GM12865 (cell line): ENCODE measurements at regions not wholly inside any gene's neighbourhood (a gene's known extent, or its start where the extent isn't known, plus 50 kb on each side); places are given as distances from the start of the nearest gene placed in this dataset.
"Not testable (repeated sequence)": the region's sequence is repeated elsewhere in the genome, so short reads cannot be mapped to it uniquely, and the experiment has no call there.

Experiments used
- DNase-seq: peaks from one replicate; pipeline ENCODE4 v3.0.0; 2010; ENCODE audit warnings: low read depth
- H3K4me3 ChIP-seq: 2 replicates; pipeline ENCODE4 v1.5.1; 2011; ENCODE audit warnings: mild to moderate bottlenecking, low read depth, low read length, control low read depth
- TF ChIP-seq, protein P1 (sequence below): IDR thresholded peaks from 2 replicates; pipeline ENCODE4 v1.5.1; 2011; ENCODE audit warnings: low read length, control low read depth, low read depth, inconsistent platforms; ENCODE audit not compliant: insufficient read depth; ENCODE audit errors: missing control alignments

DNA sequence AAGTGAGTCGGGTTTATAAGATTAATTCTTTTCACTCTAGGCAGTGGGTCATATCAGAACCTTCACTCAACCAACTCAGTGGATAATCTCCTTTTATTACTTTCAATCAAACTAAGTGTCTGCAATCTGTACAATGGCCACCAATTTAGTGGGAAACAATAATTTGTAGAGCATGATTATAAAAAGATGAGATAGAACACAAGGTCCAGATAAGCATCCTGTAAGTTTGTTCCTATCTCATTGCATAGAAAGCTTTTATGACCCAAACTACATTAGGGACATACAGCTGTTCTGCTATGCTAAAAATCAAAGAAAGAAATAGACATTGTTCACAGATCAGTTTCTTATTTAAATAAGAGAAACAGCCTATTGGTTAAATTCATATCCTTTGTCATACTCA is 341.4 kb upstream of the PSMD7 start:
- TF ChIP-seq, protein P1, sequence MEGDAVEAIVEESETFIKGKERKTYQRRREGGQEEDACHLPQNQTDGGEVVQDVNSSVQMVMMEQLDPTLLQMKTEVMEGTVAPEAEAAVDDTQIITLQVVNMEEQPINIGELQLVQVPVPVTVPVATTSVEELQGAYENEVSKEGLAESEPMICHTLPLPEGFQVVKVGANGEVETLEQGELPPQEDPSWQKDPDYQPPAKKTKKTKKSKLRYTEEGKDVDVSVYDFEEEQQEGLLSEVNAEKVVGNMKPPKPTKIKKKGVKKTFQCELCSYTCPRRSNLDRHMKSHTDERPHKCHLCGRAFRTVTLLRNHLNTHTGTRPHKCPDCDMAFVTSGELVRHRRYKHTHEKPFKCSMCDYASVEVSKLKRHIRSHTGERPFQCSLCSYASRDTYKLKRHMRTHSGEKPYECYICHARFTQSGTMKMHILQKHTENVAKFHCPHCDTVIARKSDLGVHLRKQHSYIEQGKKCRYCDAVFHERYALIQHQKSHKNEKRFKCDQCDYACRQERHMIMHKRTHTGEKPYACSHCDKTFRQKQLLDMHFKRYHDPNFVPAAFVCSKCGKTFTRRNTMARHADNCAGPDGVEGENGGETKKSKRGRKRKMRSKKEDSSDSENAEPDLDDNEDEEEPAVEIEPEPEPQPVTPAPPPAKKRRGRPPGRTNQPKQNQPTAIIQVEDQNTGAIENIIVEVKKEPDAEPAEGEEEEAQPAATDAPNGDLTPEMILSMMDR = no peak
- H3K4me3 ChIP-seq = no peak overlapping the region
- no peak for DNase-seq

DNA sequence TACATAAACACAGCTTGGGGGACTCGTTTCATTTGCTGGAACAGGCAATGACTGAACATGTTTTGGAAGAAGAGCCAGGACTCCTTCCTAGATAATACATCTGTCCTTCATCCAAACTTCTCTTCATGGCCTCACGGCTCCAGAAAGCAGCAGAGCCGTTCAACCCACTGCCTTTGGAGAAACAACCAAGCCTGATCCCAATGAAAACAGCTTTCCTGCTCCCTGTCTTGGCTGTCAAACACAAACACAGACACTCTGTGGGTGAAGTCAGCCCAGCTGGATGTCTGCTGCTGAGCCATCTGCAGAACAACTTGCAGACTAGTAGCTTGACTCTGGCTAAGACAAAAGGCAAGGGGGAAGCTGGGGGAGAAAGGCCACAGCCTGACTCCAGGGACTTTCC is 345.1 kb upstream of the PSMD7 start:
- TF ChIP-seq, protein P1 = no peak
- no peak overlapping the region for H3K4me3 ChIP-seq
- no peak for DNase-seq

DNA sequence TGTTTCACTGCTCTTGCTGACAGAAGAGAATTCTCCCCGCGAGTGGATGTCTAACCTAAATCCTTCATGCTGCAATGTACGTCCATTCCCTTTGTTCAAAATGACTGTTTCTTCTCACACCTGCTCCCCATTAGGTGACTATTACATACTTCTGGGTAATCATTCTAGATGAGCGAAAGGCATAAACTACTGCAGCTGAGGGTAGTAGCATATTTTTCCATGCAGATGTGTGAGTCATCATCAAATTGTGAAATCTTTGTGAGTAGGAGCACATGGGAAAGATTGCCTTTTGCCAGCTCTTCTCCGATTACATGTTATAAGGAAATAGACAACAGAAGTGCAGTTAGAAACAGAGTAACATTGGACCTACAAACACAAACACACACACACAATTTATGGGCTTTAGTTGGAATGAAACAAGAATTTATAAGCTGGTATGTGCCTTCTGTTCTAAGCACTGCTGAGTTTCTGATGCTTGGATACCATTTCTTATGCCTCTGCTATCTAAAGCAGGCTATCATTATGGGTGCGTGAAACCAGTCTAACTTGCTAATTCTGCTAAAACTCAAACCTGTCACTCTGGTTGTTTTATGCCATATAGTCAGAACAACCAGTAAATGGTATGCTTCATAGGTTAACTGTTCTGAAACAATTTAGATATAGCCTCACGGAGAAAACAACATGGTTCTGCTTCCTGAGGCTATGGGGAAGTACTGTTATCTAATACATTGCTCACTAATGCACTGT is 346.9 kb upstream of the PSMD7 start:
- DNase-seq = no peak
- TF ChIP-seq, protein P1 = no peak
- no peak overlapping the region for H3K4me3 ChIP-seq

DNA sequence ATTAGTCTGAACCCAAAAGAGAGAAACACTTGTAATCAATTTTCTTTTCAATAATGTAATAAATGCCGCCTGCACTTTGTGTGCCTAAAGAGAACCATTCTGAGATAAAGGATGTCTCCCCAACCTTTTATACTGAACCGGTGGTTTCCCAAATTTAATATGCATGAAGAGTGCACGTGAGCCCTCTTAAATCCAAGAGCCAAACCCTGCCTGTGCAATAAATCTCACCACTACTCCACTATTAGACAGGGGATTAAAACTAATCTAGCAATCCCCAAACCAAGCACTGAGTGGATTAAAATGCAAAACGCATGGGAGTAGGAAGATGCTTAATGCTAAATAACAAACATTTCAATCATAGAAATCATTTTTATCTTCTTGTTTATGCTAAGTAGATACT is 351.0 kb upstream of the PSMD7 start:
- TF ChIP-seq, protein P1 = no peak
- DNase-seq = no peak
- no peak overlapping the region for H3K4me3 ChIP-seq

DNA sequence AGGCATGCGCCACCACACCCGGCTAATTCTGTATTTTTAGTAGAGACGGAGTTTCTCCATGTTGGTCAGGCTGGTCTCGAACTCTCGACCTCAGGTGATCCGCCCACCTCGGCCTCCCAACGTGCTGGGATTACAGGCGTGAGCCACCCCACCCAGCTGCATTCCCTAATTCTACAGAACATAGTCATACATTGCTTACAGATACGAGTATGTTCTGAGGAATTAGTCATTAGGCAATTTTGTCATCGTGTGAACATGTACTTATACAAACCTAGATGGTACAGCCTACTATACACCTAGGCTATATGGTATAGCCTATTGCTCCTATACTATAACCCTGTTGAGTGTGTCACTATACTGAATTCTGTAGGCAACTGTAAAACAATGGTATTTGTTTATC is 353.4 kb upstream of the PSMD7 start:
- not testable (repeated sequence) for H3K4me3 ChIP-seq, DNase-seq

DNA sequence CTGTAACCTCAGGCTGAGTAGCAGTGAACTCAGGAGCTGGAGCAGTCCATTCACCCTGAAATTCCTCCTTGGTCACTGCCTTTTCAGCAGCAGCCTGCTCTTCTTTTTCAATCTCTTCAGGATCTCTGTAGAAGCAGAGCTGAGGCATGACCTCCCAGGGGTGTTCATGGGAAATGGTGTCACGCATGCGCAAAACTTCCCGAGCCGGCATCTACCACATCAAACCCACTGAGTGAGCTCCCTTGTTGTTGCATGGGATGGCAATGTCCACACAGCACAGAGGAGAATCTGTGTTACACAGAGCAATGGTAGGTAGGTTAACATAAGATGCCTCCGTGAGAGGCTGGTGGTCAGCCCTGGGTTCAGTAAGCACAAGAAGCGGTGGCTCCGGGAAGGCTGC is 355.8 kb upstream of the PSMD7 start:
- DNase-seq, H3K4me3 ChIP-seq: not testable (repeated sequence)

DNA sequence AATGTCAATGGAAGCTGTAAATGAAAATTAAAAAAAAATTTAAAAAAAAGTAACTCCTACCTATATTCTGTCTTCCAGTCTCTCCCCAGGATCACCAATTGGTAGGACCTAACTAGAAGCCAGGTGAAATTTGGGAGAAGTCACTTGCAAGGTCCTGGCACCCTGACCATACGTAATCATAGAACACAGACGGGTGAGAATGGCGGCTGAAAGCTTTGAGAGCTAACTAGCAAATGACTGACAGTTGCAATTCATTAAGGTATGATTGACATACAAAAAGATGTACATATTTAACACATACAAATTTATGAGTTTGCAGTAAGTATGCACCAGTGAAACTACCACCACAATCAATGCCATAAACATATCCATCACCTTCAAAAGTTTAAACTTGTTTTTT is 372.7 kb upstream of the PSMD7 start:
- TF ChIP-seq, protein P1 = no peak
- no peak for DNase-seq

DNA sequence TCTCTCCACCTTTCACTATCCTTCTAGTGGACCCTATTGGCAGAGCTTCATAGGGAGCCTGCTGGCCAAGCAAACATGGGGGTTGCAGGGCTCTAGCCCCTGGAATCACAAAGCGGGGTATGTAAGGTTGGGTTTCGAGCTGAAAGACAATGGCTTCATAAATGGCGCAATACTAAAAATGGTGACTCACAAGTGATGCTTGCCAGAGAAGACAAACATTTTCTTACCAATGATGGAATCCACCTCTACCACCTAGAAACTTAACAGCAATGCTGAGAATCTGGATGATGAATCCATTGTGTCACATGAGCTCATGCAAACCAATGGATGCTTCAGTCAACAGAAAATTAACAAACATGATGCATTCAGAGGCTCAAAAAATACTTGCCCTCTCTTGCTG is 375.3 kb upstream of the PSMD7 start:
- no peak overlapping the region for H3K4me3 ChIP-seq
- TF ChIP-seq, protein P1 = no peak

More for the DNA sequence above, 372.7 kb upstream of the PSMD7 start:
- no peak overlapping the region for H3K4me3 ChIP-seq

More for the DNA sequence above, 375.3 kb upstream of the PSMD7 start:
- DNase-seq = no peak
